ENCODE measurements at regions not wholly inside any gene's neighbourhood (a gene's known extent, or its start where the extent isn't known, plus 50 kb on each side); places are given as distances from the start of the nearest gene placed in this dataset.
A peak's percentile ranks its signal among the peaks of the same experiment; 100 is the strongest.

DNA sequence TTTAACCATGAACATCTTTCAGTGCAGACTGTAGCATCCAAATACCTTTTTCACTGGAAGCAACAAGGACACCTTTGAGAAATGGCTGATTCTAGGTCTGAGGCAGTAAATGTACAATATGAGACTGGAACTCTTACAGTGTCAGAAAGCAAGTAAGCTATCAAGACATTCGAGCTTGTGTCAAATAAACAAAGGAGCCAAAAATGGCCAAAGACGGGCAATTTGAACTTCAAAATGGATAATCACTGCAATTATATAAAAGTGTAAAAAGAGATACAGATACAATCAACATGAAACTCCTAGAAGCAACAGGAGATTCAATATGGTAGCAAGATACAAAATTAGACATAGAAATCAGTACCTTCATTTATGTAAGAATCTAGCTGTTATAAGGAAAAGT lies 138.5 kb upstream of the CCDC54 start:
- no peak for DNase-seq (ENCODE audit: extremely low read depth, low read depth)
- TF ChIP-seq, protein P1, sequence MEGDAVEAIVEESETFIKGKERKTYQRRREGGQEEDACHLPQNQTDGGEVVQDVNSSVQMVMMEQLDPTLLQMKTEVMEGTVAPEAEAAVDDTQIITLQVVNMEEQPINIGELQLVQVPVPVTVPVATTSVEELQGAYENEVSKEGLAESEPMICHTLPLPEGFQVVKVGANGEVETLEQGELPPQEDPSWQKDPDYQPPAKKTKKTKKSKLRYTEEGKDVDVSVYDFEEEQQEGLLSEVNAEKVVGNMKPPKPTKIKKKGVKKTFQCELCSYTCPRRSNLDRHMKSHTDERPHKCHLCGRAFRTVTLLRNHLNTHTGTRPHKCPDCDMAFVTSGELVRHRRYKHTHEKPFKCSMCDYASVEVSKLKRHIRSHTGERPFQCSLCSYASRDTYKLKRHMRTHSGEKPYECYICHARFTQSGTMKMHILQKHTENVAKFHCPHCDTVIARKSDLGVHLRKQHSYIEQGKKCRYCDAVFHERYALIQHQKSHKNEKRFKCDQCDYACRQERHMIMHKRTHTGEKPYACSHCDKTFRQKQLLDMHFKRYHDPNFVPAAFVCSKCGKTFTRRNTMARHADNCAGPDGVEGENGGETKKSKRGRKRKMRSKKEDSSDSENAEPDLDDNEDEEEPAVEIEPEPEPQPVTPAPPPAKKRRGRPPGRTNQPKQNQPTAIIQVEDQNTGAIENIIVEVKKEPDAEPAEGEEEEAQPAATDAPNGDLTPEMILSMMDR (IDR thresholded peaks at IDR 0.05; ENCODE audit: low read depth, low read length) = no peak

DNA sequence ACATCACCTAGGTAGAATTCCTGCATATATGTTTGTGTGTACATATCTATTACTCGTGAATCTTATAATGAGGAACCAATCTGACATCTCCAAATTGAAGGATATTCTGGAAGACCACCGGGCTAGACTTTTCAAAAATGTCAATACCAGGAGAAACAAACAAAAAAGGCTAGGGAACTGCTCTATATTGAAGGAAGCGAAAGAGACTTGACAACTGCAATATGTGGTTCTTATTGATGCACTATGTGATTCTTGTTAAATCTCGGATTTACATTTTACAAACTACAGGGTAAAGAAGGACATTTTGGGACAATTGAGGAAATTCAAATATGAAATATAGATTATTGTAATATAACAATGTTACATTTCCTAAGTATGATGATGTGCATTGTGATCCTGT lies 137.5 kb upstream of the CCDC54 start:
- no peak for DNase-seq (ENCODE audit: extremely low read depth, low read depth)
- TF ChIP-seq, protein P1 (IDR thresholded peaks at IDR 0.05; ENCODE audit: low read depth, low read length) = no peak

DNA sequence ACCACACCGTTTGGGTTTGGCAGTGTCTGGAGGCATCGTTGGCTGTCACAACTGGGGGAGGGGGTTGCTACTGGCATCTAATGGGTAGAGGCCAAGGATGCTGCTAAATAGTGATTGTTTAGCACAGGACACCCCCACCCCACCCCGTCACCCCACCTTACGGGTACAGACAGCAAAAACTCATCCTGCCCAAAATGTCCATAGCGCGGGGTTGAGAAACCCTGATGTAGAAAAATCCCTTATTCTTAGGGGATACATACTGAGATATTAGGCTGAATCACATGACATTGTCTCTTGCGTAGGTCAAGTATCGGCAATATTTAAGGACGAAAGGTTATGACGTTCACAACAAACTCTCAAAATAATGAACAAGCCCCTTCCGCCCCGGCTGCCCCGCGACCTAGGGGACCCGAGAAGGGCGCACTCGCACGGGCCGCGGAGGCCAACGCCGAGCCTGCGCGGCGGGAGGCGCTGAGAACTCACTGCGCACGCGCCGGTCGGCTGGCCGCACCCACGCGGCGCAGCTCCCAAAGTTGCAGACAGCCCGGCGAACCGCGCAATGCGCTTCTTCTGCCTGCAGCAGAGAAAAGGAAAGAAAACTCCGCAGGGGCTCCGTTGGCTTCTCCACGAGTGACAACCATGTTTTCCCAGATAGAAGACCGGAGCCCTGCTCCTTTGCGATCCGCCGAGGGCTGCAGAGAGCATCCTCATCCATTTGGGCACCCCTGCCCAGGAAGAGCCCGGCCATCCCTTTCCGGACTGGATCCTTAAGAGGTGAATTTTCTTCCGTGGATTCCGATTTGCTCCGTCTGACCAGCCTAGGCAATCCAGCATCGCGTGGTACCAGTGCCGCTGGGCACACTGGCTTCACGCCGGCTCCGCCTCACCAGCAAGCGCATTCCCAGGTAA lies 136.8 kb upstream of the CCDC54 start:
- TF ChIP-seq, protein P1 (IDR thresholded peaks at IDR 0.05; ENCODE audit: low read depth, low read length) = no peak
- peak; percentile 44 for DNase-seq (ENCODE audit: extremely low read depth, low read depth)

DNA sequence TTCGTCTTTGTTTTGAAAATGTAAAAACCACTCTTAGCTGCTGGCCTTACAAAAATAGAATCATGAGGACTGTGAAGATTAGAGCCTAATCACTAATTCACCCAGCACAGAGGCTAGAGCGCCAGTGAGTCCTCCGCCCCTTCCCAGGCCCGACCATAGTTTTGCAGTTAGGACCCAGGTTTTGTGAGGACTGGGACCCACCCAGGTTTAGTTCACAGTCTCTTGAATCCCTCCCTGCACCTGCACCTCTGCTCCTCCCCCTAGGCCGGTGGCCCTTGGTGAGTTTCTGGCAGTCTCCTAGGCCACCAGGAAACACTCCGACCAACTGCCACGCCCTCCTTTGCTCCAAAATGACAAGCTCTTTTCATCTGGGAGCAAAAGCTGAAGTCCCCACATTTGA lies 136.0 kb upstream of the CCDC54 start:
- TF ChIP-seq, protein P1 (IDR thresholded peaks at IDR 0.05; ENCODE audit: low read depth, low read length) = 0 out of 2 replicates have a peak, but pooled peaks have one; percentile 2
- DNase-seq (ENCODE audit: extremely low read depth, low read depth) = no peak

DNA sequence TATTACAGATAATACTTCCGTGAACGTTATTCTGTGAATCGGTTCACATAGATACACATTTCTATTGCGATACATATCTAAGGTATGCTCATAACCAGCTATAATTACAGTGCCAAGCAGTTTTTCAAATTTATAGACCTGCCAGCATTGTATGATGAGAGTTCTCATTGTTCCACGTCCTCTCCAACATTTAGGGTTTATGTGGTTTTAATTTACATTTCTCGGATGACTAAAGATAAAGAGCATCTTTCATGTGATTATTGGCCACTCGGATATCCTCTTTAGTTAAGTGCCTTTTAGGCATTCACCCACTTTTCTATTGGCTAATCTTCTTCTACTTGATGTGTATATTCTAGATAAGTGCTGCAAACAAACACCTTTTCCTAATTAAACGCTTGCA lies 134.7 kb upstream of the CCDC54 start:
- no peak for DNase-seq (ENCODE audit: extremely low read depth, low read depth)

DNA sequence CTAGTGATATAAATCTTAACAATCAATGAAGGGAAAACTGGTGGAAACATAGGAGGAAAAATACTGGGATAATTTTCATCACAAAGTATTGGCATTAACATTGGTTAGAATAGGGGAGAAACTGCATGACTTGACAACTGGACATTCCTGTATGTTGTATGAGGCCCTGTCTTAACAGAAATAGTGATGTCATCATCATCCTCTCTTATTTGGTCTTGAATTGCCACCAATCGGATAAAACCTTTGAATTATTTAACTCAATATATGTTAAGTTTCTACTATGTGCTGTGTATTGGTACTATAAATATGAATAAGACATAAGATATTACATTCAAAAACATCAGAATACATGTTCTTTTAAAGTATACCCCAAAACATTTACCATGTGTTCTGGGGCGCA lies 130.1 kb upstream of the CCDC54 start:
- TF ChIP-seq, protein P1 (IDR thresholded peaks at IDR 0.05; ENCODE audit: low read depth, low read length) = no peak
- no peak for DNase-seq (ENCODE audit: extremely low read depth, low read depth)

More for the DNA sequence above, 134.7 kb upstream of the CCDC54 start:
- TF ChIP-seq, protein P1 (IDR thresholded peaks at IDR 0.05; ENCODE audit: low read depth, low read length) = no peak

DNA sequence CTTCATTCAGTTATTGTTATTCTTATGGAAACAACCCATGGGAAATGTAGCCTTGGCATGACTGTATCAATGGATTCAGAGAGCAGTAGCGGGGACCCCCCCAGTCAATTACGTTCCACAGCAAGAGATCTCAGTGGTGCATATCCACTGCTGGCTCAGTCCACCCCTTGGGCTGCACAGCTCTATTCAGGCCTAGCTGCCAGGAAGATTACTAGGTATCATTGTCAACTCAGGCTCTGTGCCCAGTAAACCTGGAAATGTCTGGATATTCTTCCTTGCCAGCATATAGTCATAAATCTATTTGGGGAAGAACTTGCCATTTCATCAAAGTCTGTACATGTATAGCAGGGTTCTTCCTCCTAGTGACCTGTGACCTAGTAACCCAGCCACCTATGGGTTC lies 128.1 kb upstream of the CCDC54 start:
- TF ChIP-seq, protein P1 (IDR thresholded peaks at IDR 0.05; ENCODE audit: low read depth, low read length) = no peak
- DNase-seq (ENCODE audit: extremely low read depth, low read depth) = no peak
